ENCODE measurements at regions not wholly inside any gene's neighbourhood (a gene's known extent, or its start where the extent isn't known, plus 50 kb on each side); places are given as distances from the start of the nearest gene placed in this dataset.

DNA sequence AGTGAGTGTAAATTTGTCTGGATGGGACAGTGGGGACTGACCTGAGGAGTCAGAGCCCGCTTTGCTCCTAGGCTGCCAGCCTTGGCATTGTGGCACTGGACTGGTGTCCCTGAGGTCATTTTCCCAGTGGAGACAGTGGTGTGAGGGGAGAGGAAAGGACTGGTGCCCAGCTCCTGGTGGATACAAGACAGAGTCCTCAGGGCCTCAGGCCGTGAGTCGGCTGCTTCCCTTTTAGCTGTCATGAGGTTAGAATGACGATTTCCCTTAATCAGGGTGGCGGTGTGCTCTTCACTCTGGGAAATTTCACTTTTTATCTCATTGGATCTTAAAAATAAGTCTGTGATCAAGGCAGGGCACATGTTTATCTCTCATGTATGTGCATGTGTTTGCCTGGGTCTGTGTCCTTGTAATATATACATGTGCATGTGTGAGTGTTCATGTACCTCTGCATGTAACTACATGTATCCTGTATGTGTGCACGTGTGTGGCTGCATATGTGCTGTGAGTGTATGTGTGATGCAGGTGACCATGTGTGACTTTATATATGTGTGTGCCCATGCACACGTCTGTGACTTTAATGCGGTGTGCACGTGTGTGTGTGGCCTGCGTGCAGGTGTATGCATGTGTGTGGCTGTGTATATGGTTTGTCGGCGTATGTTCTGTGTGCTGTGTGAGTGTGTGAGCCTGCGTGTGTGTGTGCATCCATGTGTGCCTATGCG lies 55.7 kb downstream of the GLI2 start:
- Histone ChIP-seq H3K9me3 (no peaks in the 10 kb centered on the region), H3K27ac (no peak overlapping the region), H3K27me3 (no peaks in the 10 kb centered on the region), H3K4me1 (no peaks in the 10 kb centered on the region), H3K4me3 (no peak overlapping the region), H3K36me3 (no peaks in the 10 kb centered on the region)
- DNase-seq = no peak
- TF ChIP-seq, protein P1, sequence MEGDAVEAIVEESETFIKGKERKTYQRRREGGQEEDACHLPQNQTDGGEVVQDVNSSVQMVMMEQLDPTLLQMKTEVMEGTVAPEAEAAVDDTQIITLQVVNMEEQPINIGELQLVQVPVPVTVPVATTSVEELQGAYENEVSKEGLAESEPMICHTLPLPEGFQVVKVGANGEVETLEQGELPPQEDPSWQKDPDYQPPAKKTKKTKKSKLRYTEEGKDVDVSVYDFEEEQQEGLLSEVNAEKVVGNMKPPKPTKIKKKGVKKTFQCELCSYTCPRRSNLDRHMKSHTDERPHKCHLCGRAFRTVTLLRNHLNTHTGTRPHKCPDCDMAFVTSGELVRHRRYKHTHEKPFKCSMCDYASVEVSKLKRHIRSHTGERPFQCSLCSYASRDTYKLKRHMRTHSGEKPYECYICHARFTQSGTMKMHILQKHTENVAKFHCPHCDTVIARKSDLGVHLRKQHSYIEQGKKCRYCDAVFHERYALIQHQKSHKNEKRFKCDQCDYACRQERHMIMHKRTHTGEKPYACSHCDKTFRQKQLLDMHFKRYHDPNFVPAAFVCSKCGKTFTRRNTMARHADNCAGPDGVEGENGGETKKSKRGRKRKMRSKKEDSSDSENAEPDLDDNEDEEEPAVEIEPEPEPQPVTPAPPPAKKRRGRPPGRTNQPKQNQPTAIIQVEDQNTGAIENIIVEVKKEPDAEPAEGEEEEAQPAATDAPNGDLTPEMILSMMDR (IDR thresholded peaks at IDR 0.05) = no peak
- no peak for TF ChIP-seq POLR2A (IDR thresholded peaks at IDR 0.05)

DNA sequence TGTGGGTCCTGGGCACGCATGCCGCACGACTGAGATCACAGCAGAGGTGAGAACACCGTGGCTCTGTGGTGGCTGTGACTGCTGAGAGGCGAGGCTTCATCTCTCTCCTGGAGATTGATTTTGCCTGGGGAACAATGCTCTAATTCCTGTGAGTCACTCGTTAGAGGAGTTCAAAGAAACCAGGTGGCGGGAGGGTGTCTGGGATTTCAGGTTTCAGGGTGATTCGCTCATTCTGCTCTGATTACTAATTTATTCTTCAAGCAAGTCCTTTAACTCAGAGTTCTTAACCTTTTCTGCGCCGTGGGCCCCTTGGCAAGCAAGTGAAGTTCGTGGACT lies 56.3 kb downstream of the GLI2 start:
- no peaks in the 10 kb centered on the region for H3K4me1 ChIP-seq
- no peak for DNase-seq
- no peak overlapping the region for H3K27ac ChIP-seq
- TF ChIP-seq, protein P1 (IDR thresholded peaks at IDR 0.05) = no peak
- TF ChIP-seq POLR2A (IDR thresholded peaks at IDR 0.05) = no peak
- H3K4me3 ChIP-seq = no peak overlapping the region
- H3K27me3 ChIP-seq = no peaks in the 10 kb centered on the region
- H3K36me3 ChIP-seq = no peaks in the 10 kb centered on the region
- no peaks in the 10 kb centered on the region for H3K9me3 ChIP-seq

DNA sequence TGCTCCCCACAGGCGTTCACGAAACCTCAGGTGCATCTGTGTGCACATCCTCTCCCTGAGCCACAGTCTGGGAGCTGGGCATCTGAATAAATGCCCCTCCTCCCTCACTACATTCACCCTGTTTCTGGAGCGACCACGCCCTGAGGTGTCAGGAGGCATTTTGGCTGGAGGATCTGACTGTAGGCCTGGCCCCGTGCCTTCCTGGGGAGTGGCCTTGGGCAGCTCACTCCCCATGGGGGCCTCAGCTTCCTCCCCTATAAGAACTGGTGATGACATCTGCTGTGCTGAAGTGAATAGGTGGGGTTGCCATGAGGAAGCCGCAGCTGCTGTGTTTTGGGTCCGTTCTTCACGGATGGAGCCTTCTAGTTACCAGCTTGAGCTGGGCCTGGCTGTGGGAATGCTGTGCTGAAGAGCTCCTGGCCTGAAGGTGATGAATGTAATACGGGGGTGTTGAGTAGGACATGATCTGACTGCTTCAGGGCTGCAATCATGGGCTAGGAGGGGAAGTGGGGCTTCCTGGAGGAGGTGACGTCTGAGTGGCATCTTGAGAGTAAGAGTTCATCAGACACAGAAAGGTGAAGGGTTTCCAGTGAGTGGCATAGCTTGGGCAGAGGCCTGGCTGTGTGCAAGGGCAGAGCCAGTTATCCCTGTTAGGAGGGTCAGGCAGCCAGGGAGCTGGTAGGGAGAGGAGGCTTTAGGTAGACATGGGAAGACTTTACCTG lies 58.2 kb downstream of the GLI2 start:
- Histone ChIP-seq H3K4me3 (no peak overlapping the region), H3K4me1 (no peaks in the 10 kb centered on the region)

DNA sequence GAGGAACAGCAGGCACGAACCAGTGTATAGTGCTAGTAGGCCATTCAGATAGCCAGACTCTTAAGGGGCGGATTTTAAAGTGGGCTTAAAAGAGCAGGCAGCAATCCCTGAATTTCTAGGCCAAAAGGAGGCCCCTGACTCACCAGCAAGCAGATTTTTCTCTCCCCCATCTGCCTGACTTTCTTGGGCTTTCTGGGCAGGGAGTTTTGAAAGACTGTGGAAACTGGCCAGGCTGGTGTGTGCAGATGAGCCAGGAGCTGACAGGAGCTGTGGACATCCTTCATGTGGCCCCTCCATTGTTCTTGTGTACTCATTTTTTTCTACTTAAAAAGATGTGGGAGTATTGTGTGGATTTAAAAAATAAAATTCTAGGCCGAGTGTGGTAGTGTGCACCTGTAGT lies 59.0 kb downstream of the GLI2 start:
- no peak for TF ChIP-seq POLR2A (IDR thresholded peaks at IDR 0.05)
- TF ChIP-seq, protein P1 (IDR thresholded peaks at IDR 0.05) = no peak
- no peaks in the 10 kb centered on the region for H3K27me3 ChIP-seq
- H3K9me3 ChIP-seq = no peaks in the 10 kb centered on the region

More for the DNA sequence above, 58.2 kb downstream of the GLI2 start:
- Histone ChIP-seq H3K27ac (no peak overlapping the region), H3K27me3 (no peaks in the 10 kb centered on the region), H3K36me3 (no peaks in the 10 kb centered on the region), H3K9me3 (no peaks in the 10 kb centered on the region)
- no peak for DNase-seq
- TF ChIP-seq, protein P1 (IDR thresholded peaks at IDR 0.05) = no peak
- no peak for TF ChIP-seq POLR2A (IDR thresholded peaks at IDR 0.05)

DNA sequence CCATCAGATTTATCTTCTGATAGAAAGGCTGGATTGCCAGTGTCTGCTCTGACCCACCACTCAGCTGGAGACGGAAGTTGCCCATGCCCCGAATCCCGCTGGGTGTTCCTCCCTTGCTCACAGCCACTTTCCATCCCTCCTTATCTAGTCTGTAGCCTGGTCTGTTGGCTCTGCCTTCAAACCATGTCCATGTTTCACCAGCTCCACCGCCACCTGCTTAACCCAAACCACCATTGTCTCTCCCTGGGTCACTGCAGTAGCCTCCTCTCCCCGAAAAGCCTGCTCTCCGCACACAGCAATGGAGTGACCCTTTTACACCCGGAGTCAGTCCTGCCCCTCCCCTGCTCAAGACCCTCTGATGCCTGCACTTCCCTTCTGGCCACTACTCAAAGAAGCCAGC lies 60.4 kb downstream of the GLI2 start:
- TF ChIP-seq POLR2A (IDR thresholded peaks at IDR 0.05) = no peak
- TF ChIP-seq, protein P1 (IDR thresholded peaks at IDR 0.05) = no peak
- H3K27me3 ChIP-seq = no peaks in the 10 kb centered on the region
- DNase-seq = no peak
- no peaks in the 10 kb centered on the region for H3K9me3 ChIP-seq
- no peak overlapping the region for H3K27ac ChIP-seq
- no peak overlapping the region for H3K4me3 ChIP-seq
- H3K36me3 ChIP-seq = no peaks in the 10 kb centered on the region
- no peaks in the 10 kb centered on the region for H3K4me1 ChIP-seq

More for the DNA sequence above, 59.0 kb downstream of the GLI2 start:
- DNase-seq = no peak
- Histone ChIP-seq H3K27ac (no peak overlapping the region), H3K4me1 (no peaks in the 10 kb centered on the region), H3K4me3 (no peak overlapping the region), H3K36me3 (no peaks in the 10 kb centered on the region)
